ENCODE measurements at regions not wholly inside any gene's neighbourhood (a gene's known extent, or its start where the extent isn't known, plus 50 kb on each side); places are given as distances from the start of the nearest gene placed in this dataset.

DNA sequence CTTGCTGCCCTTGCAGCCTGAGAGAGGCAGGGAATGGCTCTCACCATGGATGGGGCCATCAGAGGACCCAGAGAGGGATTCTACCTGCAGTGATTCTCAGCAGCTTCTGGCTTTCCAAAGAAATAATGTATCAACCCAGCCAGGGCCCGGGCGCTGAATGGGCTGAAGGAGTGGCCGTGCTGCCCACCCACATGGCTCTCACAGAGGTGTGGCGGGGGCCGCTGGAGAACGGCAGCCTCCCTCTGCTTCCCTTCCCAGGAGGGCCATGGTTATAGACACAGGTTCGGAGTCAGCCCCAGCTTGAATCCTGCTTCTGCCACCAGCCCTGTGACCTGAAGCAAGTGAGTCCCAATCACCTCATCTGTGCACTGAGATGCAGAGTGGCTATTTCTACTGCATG, 82.7 kb downstream of the THAP12 start:
- no peak for TF ChIP-seq POLR2A (IDR thresholded peaks at IDR 0.05)
- TF ChIP-seq, protein P1, sequence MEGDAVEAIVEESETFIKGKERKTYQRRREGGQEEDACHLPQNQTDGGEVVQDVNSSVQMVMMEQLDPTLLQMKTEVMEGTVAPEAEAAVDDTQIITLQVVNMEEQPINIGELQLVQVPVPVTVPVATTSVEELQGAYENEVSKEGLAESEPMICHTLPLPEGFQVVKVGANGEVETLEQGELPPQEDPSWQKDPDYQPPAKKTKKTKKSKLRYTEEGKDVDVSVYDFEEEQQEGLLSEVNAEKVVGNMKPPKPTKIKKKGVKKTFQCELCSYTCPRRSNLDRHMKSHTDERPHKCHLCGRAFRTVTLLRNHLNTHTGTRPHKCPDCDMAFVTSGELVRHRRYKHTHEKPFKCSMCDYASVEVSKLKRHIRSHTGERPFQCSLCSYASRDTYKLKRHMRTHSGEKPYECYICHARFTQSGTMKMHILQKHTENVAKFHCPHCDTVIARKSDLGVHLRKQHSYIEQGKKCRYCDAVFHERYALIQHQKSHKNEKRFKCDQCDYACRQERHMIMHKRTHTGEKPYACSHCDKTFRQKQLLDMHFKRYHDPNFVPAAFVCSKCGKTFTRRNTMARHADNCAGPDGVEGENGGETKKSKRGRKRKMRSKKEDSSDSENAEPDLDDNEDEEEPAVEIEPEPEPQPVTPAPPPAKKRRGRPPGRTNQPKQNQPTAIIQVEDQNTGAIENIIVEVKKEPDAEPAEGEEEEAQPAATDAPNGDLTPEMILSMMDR (IDR thresholded peaks at IDR 0.05), result no peak

All from thyroid gland (tissue), 4 donors.